ENCODE measurements at regions not wholly inside any gene's neighbourhood (a gene's known extent, or its start where the extent isn't known, plus 50 kb on each side); places are given as distances from the start of the nearest gene placed in this dataset.

DNA sequence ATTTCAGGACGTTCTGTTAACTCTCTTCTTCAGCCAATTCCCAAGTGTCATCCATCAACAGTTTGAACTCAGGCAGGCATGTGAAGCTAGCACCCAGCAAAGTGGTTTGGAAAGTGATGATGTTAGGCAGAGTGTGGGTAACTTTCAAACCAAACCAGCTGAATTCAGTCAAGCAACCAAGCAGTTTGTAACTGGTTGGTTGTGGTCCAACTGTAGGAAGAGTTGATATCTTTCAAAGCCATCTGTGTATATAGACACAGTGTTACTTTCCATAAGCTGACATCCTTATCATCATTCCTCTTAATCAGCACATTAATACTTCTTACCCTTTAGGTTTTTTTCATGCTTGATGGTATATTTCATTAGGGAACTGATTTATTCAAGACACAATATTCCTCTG is 72.2 kb upstream of the NUPR2 start:
- no peak overlapping the region for H3K4me2 ChIP-seq
- H3K4me1 ChIP-seq (ENCODE audit: insufficient read depth): no peaks in the 10 kb centered on the region
- no peaks in the 10 kb centered on the region for H3F3A ChIP-seq (replicated peaks; ENCODE audit: low read depth)
- H3K9me3 Mint-ChIP-seq: peaks cover 96% of the 10 kb centered on the region
- no peak overlapping the region for H3K27ac Mint-ChIP-seq
- H3K27ac ChIP-seq (ENCODE audit: low read depth): no peak overlapping the region
- H3K9me2 ChIP-seq (ENCODE audit: insufficient read depth): no peaks in the 10 kb centered on the region
- ATAC-seq (no peak), DNase-seq (ENCODE audit: low spot score) (no peak)
- H4K20me1 ChIP-seq (replicated peaks; ENCODE audit: insufficient read depth): no peaks in the 10 kb centered on the region
- H2AFZ ChIP-seq: no peak overlapping the region
- no peak overlapping the region for H3K4me3 Mint-ChIP-seq
- TF ChIP-seq EZH2phosphoT487 (IDR thresholded peaks at IDR 0.05; ENCODE audit: unreplicated experiment) (no peak), CREB1 (CRISPR knock-in tag; IDR thresholded peaks at IDR 0.05; ENCODE audit: low read depth) (no peak), NANOG (IDR thresholded peaks at IDR 0.05; ENCODE audit: borderline replicate concordance) (no peak), ZNF331 (CRISPR knock-in tag; IDR thresholded peaks at IDR 0.05; ENCODE audit: low read depth) (no peak), POLR2AphosphoS5 (IDR thresholded peaks at IDR 0.05; ENCODE audit: low read depth) (no peak), ZNF114 (CRISPR knock-in tag; IDR thresholded peaks at IDR 0.05) (no peak), STAT1 (IDR thresholded peaks at IDR 0.05; ENCODE audit: unreplicated experiment) (no peak), EZH2 (IDR thresholded peaks at IDR 0.05; ENCODE audit: low read depth, unreplicated experiment) (no peak)
- TF ChIP-seq, protein P1, sequence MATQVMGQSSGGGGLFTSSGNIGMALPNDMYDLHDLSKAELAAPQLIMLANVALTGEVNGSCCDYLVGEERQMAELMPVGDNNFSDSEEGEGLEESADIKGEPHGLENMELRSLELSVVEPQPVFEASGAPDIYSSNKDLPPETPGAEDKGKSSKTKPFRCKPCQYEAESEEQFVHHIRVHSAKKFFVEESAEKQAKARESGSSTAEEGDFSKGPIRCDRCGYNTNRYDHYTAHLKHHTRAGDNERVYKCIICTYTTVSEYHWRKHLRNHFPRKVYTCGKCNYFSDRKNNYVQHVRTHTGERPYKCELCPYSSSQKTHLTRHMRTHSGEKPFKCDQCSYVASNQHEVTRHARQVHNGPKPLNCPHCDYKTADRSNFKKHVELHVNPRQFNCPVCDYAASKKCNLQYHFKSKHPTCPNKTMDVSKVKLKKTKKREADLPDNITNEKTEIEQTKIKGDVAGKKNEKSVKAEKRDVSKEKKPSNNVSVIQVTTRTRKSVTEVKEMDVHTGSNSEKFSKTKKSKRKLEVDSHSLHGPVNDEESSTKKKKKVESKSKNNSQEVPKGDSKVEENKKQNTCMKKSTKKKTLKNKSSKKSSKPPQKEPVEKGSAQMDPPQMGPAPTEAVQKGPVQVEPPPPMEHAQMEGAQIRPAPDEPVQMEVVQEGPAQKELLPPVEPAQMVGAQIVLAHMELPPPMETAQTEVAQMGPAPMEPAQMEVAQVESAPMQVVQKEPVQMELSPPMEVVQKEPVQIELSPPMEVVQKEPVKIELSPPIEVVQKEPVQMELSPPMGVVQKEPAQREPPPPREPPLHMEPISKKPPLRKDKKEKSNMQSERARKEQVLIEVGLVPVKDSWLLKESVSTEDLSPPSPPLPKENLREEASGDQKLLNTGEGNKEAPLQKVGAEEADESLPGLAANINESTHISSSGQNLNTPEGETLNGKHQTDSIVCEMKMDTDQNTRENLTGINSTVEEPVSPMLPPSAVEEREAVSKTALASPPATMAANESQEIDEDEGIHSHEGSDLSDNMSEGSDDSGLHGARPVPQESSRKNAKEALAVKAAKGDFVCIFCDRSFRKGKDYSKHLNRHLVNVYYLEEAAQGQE (IDR thresholded peaks at IDR 0.05; ENCODE audit: unreplicated experiment): no peak
- H3K27me3 ChIP-seq (ENCODE audit: insufficient read depth): no peaks in the 10 kb centered on the region
- H3K4me3 ChIP-seq: no peak overlapping the region
- H3K4me1 Mint-ChIP-seq: no peaks in the 10 kb centered on the region
- H3K36me3 Mint-ChIP-seq (ENCODE audit: low read depth): peaks cover 26% of the 10 kb centered on the region
- H3K27me3 Mint-ChIP-seq (ENCODE audit: insufficient read depth, low read depth, poor library complexity): peaks cover 2% of the 10 kb centered on the region
- peaks cover 8% of the 10 kb centered on the region; the same call in 1 of the 2 replicates for H3K36me3 ChIP-seq (ENCODE audit: insufficient read depth)
- no peaks in the 10 kb centered on the region for H3K79me2 ChIP-seq (replicated peaks; ENCODE audit: insufficient read depth)

DNA sequence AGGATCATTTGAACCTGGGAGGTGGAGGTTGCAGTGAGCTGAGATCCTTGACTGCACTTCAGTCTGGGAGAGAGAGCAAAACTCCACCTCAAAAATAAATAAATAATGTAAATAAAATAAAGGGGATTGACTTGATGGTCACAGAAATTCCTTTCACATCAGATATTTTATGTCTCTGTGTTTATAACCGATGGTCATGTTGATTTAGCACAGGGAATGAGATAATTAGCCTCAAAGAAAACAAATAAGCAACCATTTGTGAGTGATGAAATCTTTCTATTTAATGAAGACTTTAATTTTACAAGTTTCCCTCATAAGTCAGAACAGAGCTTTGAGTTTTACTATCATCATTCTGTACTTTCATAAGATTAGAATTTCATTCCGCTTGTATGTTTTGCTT is 64.8 kb upstream of the NUPR2 start:
- Mint-ChIP-seq H3K36me3 (ENCODE audit: low read depth) (peaks cover 26% of the 10 kb centered on the region), H3K4me3 (no peak overlapping the region), H3K4me1 (no peaks in the 10 kb centered on the region), H3K27ac (no peak overlapping the region), H3K9me3 (peaks cover 94% of the 10 kb centered on the region), H3K27me3 (ENCODE audit: insufficient read depth, low read depth, poor library complexity) (no peaks in the 10 kb centered on the region)
- no peaks in the 10 kb centered on the region for H3F3A ChIP-seq (replicated peaks; ENCODE audit: low read depth)
- H3K4me3 ChIP-seq: no peak overlapping the region
- DNase-seq (ENCODE audit: low spot score) (no peak), ATAC-seq (no peak)
- no peaks in the 10 kb centered on the region for H3K79me2 ChIP-seq (replicated peaks; ENCODE audit: insufficient read depth)
- H3K4me2 ChIP-seq: no peak overlapping the region
- H3K27ac ChIP-seq (ENCODE audit: low read depth): no peak overlapping the region
- H3K9me2 ChIP-seq (ENCODE audit: insufficient read depth): no peaks in the 10 kb centered on the region
- no peaks in the 10 kb centered on the region for H3K4me1 ChIP-seq (ENCODE audit: insufficient read depth)
- no peaks in the 10 kb centered on the region for H3K27me3 ChIP-seq (ENCODE audit: insufficient read depth)
- no peaks in the 10 kb centered on the region for H3K36me3 ChIP-seq (ENCODE audit: insufficient read depth)
- no peaks in the 10 kb centered on the region for H4K20me1 ChIP-seq (replicated peaks; ENCODE audit: insufficient read depth)
- H2AFZ ChIP-seq: no peak overlapping the region
- TF ChIP-seq EZH2 (IDR thresholded peaks at IDR 0.05; ENCODE audit: low read depth, unreplicated experiment) (no peak), JUNB (IDR thresholded peaks at IDR 0.05; ENCODE audit: unreplicated experiment) (no peak), NANOG (IDR thresholded peaks at IDR 0.05; ENCODE audit: borderline replicate concordance) (no peak), ZNF331 (CRISPR knock-in tag; IDR thresholded peaks at IDR 0.05; ENCODE audit: low read depth) (no peak), POLR2AphosphoS5 (IDR thresholded peaks at IDR 0.05; ENCODE audit: low read depth) (no peak), ZNF114 (CRISPR knock-in tag; IDR thresholded peaks at IDR 0.05) (no peak)
- TF ChIP-seq, protein P2, sequence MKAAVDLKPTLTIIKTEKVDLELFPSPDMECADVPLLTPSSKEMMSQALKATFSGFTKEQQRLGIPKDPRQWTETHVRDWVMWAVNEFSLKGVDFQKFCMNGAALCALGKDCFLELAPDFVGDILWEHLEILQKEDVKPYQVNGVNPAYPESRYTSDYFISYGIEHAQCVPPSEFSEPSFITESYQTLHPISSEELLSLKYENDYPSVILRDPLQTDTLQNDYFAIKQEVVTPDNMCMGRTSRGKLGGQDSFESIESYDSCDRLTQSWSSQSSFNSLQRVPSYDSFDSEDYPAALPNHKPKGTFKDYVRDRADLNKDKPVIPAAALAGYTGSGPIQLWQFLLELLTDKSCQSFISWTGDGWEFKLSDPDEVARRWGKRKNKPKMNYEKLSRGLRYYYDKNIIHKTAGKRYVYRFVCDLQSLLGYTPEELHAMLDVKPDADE (IDR thresholded peaks at IDR 0.05): no peak
- TF ChIP-seq, protein P1 (IDR thresholded peaks at IDR 0.05; ENCODE audit: unreplicated experiment): no peak
